ENCODE measurements at regions not wholly inside any gene's neighbourhood (a gene's known extent, or its start where the extent isn't known, plus 50 kb on each side); places are given as distances from the start of the nearest gene placed in this dataset.

GRCh38 chr11:28837599-28837998, 729.4 kb downstream of the METTL15 start:
- H3K27ac ChIP-seq (ENCODE audit: low read length in 2 of 2): no peak overlapping the region
- no peak overlapping the region for H2AFZ ChIP-seq (ENCODE audit: insufficient read depth, low read depth, low read length, poor library complexity, severe bottlenecking)
- H4K20me1 ChIP-seq (ENCODE audit: control insufficient read depth, insufficient read depth, low read length, poor library complexity, severe bottlenecking): no peaks in the 10 kb centered on the region
- H3K27me3 ChIP-seq (replicated peaks in 1 of 4; ENCODE audit: control extremely low read depth in 1 of 4, control insufficient read depth in 3 of 4, insufficient read depth in 4 of 4, low read length in 3 of 4): no peaks in the 10 kb centered on the region
- H3K4me3 ChIP-seq (ENCODE audit: control extremely low read depth in 1 of 5, extremely low read depth in 1 of 5, insufficient read depth in 1 of 5, low read depth in 2 of 5, low read length in 4 of 5): no peak overlapping the region
- no peaks in the 10 kb centered on the region for H3K9me3 ChIP-seq (ENCODE audit: control extremely low read depth in 1 of 3, control insufficient read depth in 2 of 3, insufficient read depth in 1 of 3, low read length in 2 of 3)
- no peak for DNase-seq
- H3K27me3 Mint-ChIP-seq: no peaks in the 10 kb centered on the region
- POLR2A ChIA-PET: no interaction called here
- H3K9ac ChIP-seq (ENCODE audit: low read length): no peak overlapping the region
- no peaks in the 10 kb centered on the region for H3K4me1 ChIP-seq (ENCODE audit: control insufficient read depth in 2 of 2, insufficient read depth in 2 of 2, low read length in 2 of 2)
- H3K9me3 Mint-ChIP-seq (ENCODE audit: insufficient read depth): no peaks in the 10 kb centered on the region
- CTCF ChIA-PET: no interaction called here
- no peak overlapping the region for H3K4me2 ChIP-seq (replicated peaks; ENCODE audit: low read depth, low read length, poor library complexity, severe bottlenecking)
- H3K79me2 ChIP-seq (ENCODE audit: control insufficient read depth, insufficient read depth, low read length): no peaks in the 10 kb centered on the region
- no peaks in the 10 kb centered on the region for H3K4me1 Mint-ChIP-seq
- WGBS (ENCODE audit: insufficient coverage): 90% methylated on average over 7 of the region's 8 CpGs
- no peaks in the 10 kb centered on the region for H3K36me3 ChIP-seq (replicated peaks in 1 of 2; ENCODE audit: control extremely low read depth in 1 of 2, control insufficient read depth in 1 of 2, extremely low read depth in 1 of 2, insufficient read depth in 2 of 2, low read length in 1 of 2)
- intact Hi-C loops (cut with micrococcal nuclease): no loop called here
- H3K27ac Mint-ChIP-seq: no peak overlapping the region
- TF ChIP-seq EZH2 (IDR thresholded peaks at IDR 0.05; ENCODE audit: borderline replicate concordance, insufficient read depth, low read depth, low read length, poor library complexity, severe bottlenecking): no peak
- TF ChIP-seq, protein P1, sequence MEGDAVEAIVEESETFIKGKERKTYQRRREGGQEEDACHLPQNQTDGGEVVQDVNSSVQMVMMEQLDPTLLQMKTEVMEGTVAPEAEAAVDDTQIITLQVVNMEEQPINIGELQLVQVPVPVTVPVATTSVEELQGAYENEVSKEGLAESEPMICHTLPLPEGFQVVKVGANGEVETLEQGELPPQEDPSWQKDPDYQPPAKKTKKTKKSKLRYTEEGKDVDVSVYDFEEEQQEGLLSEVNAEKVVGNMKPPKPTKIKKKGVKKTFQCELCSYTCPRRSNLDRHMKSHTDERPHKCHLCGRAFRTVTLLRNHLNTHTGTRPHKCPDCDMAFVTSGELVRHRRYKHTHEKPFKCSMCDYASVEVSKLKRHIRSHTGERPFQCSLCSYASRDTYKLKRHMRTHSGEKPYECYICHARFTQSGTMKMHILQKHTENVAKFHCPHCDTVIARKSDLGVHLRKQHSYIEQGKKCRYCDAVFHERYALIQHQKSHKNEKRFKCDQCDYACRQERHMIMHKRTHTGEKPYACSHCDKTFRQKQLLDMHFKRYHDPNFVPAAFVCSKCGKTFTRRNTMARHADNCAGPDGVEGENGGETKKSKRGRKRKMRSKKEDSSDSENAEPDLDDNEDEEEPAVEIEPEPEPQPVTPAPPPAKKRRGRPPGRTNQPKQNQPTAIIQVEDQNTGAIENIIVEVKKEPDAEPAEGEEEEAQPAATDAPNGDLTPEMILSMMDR (IDR thresholded peaks at IDR 0.05): no peak
- no peak for ATAC-seq (ENCODE audit: low read depth)
- H3K4me3 Mint-ChIP-seq: no peak overlapping the region

GRCh38 chr11:28836285-28837081, 728.3 kb downstream of the METTL15 start:
- H3K4me1 Mint-ChIP-seq: no peaks in the 10 kb centered on the region
- POLR2A ChIA-PET: no interaction called here
- H3K9me3 Mint-ChIP-seq (ENCODE audit: insufficient read depth): no peaks in the 10 kb centered on the region
- H4K20me1 ChIP-seq (ENCODE audit: control insufficient read depth, insufficient read depth, low read length, poor library complexity, severe bottlenecking): no peaks in the 10 kb centered on the region
- no peaks in the 10 kb centered on the region for H3K27me3 ChIP-seq (replicated peaks in 1 of 4; ENCODE audit: control extremely low read depth in 1 of 4, control insufficient read depth in 3 of 4, insufficient read depth in 4 of 4, low read length in 3 of 4)
- H3K27me3 Mint-ChIP-seq: no peaks in the 10 kb centered on the region
- H3K79me2 ChIP-seq (ENCODE audit: control insufficient read depth, insufficient read depth, low read length): no peaks in the 10 kb centered on the region
- H3K4me3 Mint-ChIP-seq: no peak overlapping the region
- DNase-seq (no peak), ATAC-seq (ENCODE audit: low read depth) (no peak)
- WGBS (ENCODE audit: insufficient coverage): 29% methylated on average over 1 of the region's 4 CpGs
- H3K27ac ChIP-seq (ENCODE audit: low read length in 2 of 2): no peak overlapping the region
- H3K4me3 ChIP-seq (ENCODE audit: control extremely low read depth in 1 of 5, extremely low read depth in 1 of 5, insufficient read depth in 1 of 5, low read depth in 2 of 5, low read length in 4 of 5): no peak overlapping the region
- no peak overlapping the region for H3K4me2 ChIP-seq (replicated peaks; ENCODE audit: low read depth, low read length, poor library complexity, severe bottlenecking)
- intact Hi-C loops (cut with micrococcal nuclease): no loop called here
- H3K9ac ChIP-seq (ENCODE audit: low read length): no peak overlapping the region
- peaks cover 0 to 1% (median 0%) of the 10 kb centered on the region in 3 donors for H3K9me3 ChIP-seq (ENCODE audit: control extremely low read depth in 1 of 3, control insufficient read depth in 2 of 3, insufficient read depth in 1 of 3, low read length in 2 of 3)
- no peaks in the 10 kb centered on the region for H3K36me3 ChIP-seq (replicated peaks in 1 of 2; ENCODE audit: control extremely low read depth in 1 of 2, control insufficient read depth in 1 of 2, extremely low read depth in 1 of 2, insufficient read depth in 2 of 2, low read length in 1 of 2)
- H3K27ac Mint-ChIP-seq: no peak overlapping the region
- no peaks in the 10 kb centered on the region for H3K4me1 ChIP-seq (ENCODE audit: control insufficient read depth in 2 of 2, insufficient read depth in 2 of 2, low read length in 2 of 2)
- no peak overlapping the region for H2AFZ ChIP-seq (ENCODE audit: insufficient read depth, low read depth, low read length, poor library complexity, severe bottlenecking)
- TF ChIP-seq EZH2 (IDR thresholded peaks at IDR 0.05; ENCODE audit: borderline replicate concordance, insufficient read depth, low read depth, low read length, poor library complexity, severe bottlenecking): no peak
- TF ChIP-seq, protein P1 (IDR thresholded peaks at IDR 0.05): no peak
- CTCF ChIA-PET: no interaction called here

All from B cell (primary cell).